Fibroblast of the aortic adventitia (primary cell): ENCODE measurements at regions not wholly inside any gene's neighbourhood (a gene's known extent, or its start where the extent isn't known, plus 50 kb on each side); places are given as distances from the start of the nearest gene placed in this dataset.

Source experiments
- DNase-seq: peaks from one replicate; pipeline ENCODE4 v3.0.0-alpha.2; 2010; ENCODE audit warnings: low read depth
- H3K4me3 ChIP-seq: 2 replicates; pipeline ENCODE4 v1.5.1; 2011; ENCODE audit warnings: low read depth, mild to moderate bottlenecking, control low read depth, low read length, moderate library complexity
- CTCF ChIP-seq: IDR thresholded peaks from 2 replicates; pipeline ENCODE4 v1.5.1; 2011; ENCODE audit warnings: mild to moderate bottlenecking, low read length, control low read depth, inconsistent platforms; ENCODE audit not compliant: insufficient read depth

- no peak for DNase-seq
- TF ChIP-seq CTCF, result no peak
- no peak overlapping the region for H3K4me3 ChIP-seq
Observed at GRCh38 chr9:20228096-20228495, 394.2 kb downstream of the MLLT3 start.

GRCh38 chr9:20227166-20227874, 395.0 kb downstream of the MLLT3 start:
- peak; percentile 2 for DNase-seq
- TF ChIP-seq CTCF, result no peak
- no peak overlapping the region for H3K4me3 ChIP-seq

GRCh38 chr9:20226345-20226744, 396.0 kb downstream of the MLLT3 start:
- no peak overlapping the region for H3K4me3 ChIP-seq
- TF ChIP-seq CTCF, result no peak
- DNase-seq, result no peak

GRCh38 chr9:20225826-20226225, 396.5 kb downstream of the MLLT3 start:
- peak overlapping the region; percentile 19 for H3K4me3 ChIP-seq
- DNase-seq, result peak; percentile 7
- no peak for TF ChIP-seq CTCF

- DNase-seq, result no peak
- TF ChIP-seq CTCF, result no peak
Observed at GRCh38 chr9:20224756-20225155, 397.5 kb downstream of the MLLT3 start.

GRCh38 chr9:20220286-20220685, 402.0 kb downstream of the MLLT3 start:
- no peak for TF ChIP-seq CTCF
- no peak for DNase-seq

More at GRCh38 chr9:20224756-20225155, 397.5 kb downstream of the MLLT3 start:
- H3K4me3 ChIP-seq, result no peak overlapping the region

GRCh38 chr9:20219437-20219836, 402.9 kb downstream of the MLLT3 start:
- no peak for DNase-seq
- TF ChIP-seq CTCF, result no peak
- H3K4me3 ChIP-seq, result no peak overlapping the region

More at GRCh38 chr9:20220286-20220685, 402.0 kb downstream of the MLLT3 start:
- H3K4me3 ChIP-seq, result no peak overlapping the region
